ENCODE measurements at regions not wholly inside any gene's neighbourhood (a gene's known extent, or its start where the extent isn't known, plus 50 kb on each side); places are given as distances from the start of the nearest gene placed in this dataset.

DNA sequence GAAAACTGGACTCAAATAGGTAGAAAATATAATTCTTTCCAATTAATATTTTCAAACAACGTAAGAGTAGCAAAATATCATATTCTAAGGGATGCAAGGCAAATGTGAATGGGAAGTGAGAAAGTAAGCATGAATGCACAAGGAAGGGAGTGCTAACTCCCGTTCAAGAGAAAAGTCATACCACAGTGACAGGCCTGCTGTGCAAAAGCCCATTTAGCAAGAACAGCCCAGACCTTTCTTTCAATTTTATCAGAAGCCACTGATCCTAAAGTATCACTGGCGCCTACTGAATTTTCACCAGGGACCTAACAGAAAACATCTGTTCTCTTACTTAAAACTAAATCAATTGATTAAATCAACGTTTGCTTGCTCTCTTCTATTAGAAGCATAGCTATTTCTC is 157.9 kb upstream of the DKK2 start:
- Histone ChIP-seq H3K4me3 (ENCODE audit: low read depth, low read length) (no peak overlapping the region), H3K36me3 (replicated peaks) (no peaks in the 10 kb centered on the region), H3K27me3 (replicated peaks) (no peaks in the 10 kb centered on the region), H3K27ac (no peak overlapping the region)
- in situ Hi-C loops (cut with HindIII; ENCODE audit: low pct_ligation_motif_present, low sequenced_read_pairs), result no loop called here
- TF ChIP-seq, protein P1, sequence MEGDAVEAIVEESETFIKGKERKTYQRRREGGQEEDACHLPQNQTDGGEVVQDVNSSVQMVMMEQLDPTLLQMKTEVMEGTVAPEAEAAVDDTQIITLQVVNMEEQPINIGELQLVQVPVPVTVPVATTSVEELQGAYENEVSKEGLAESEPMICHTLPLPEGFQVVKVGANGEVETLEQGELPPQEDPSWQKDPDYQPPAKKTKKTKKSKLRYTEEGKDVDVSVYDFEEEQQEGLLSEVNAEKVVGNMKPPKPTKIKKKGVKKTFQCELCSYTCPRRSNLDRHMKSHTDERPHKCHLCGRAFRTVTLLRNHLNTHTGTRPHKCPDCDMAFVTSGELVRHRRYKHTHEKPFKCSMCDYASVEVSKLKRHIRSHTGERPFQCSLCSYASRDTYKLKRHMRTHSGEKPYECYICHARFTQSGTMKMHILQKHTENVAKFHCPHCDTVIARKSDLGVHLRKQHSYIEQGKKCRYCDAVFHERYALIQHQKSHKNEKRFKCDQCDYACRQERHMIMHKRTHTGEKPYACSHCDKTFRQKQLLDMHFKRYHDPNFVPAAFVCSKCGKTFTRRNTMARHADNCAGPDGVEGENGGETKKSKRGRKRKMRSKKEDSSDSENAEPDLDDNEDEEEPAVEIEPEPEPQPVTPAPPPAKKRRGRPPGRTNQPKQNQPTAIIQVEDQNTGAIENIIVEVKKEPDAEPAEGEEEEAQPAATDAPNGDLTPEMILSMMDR (IDR thresholded peaks at IDR 0.05; ENCODE audit: low read depth, low read length, missing control alignments), result no peak
- DNase-seq, result no peak

DNA sequence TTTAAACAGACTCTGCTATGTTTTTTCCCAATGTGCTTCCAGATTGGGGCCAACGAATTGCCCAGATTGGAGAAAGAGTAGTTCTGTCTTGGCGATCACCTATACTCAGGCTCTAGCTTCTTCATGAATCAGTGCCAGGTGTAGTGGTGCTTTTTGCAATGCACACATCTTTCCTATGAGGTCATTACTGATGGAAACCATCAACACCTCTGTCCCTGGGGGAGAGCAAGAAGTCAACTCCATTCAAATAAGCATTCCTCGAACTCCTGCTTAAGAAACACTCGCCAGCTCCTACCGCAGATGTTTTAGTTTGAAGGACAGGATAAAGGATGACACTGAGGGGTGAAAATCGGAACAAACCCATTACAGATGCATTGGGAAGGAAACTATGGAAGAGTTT is 156.5 kb upstream of the DKK2 start:
- Histone ChIP-seq H3K27me3 (replicated peaks) (no peaks in the 10 kb centered on the region), H3K36me3 (replicated peaks) (no peaks in the 10 kb centered on the region), H3K27ac (no peak overlapping the region), H3K4me3 (ENCODE audit: low read depth, low read length) (no peak overlapping the region)
- DNase-seq, result no peak
- TF ChIP-seq, protein P1 (IDR thresholded peaks at IDR 0.05; ENCODE audit: low read depth, low read length, missing control alignments), result no peak
- in situ Hi-C loops (cut with HindIII; ENCODE audit: low pct_ligation_motif_present, low sequenced_read_pairs), result no loop called here

DNA sequence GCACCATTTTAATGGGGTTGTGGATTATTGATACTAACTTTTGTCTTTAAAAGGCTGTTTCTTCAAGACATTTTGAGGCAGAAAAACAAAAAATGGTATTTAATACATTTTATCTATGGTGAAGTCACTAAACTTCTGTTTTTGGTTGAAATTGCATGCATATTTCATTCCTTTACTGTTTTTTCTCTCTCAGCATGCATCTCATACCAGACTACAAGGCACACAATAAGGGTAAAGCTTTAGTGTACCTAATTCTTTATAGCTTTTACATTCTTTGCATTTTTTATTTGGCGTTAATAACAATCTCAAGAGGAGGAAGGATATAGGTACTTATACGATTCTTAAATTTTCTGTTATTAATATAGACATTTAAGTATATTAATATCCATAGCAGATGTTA is 151.0 kb upstream of the DKK2 start:
- Histone ChIP-seq H3K36me3 (replicated peaks) (no peaks in the 10 kb centered on the region), H3K27me3 (replicated peaks) (no peaks in the 10 kb centered on the region), H3K27ac (no peak overlapping the region), H3K4me3 (ENCODE audit: low read depth, low read length) (no peak overlapping the region)
- in situ Hi-C loops (cut with HindIII; ENCODE audit: low pct_ligation_motif_present, low sequenced_read_pairs), result no loop called here
- DNase-seq, result no peak
- TF ChIP-seq, protein P1 (IDR thresholded peaks at IDR 0.05; ENCODE audit: low read depth, low read length, missing control alignments), result no peak

DNA sequence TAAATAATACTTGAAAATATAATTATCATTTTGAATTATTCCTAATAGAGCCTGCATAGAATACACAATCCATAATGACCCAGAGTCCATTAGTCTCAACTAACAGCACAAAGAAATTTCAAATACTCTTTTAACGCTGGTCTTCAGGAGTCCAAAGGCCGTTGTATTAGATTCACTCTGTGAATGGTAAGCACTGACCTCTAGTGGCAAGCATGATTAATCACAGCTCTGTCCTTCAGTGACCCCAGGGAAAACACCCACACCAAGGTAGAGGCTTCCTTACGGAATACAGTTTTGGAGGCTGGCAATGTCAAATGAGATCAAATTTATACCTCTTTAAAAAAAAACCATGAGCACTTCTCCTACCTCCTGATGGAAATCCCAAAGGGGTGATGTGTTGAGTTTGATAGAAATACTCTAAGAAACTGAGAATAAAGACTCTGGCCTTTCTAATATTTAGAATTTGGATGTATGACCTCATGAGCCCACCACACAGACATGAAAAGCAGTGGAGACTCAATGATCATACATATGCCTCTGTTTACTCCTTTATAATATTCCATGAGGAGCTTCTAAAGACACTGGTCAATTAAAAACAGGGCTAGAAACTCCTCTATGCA is 147.2 kb upstream of the DKK2 start:
- DNase-seq, result peak; percentile 40
- no peaks in the 10 kb centered on the region for H3K36me3 ChIP-seq (replicated peaks)
- H3K4me3 ChIP-seq (ENCODE audit: low read depth, low read length), result no peak overlapping the region
- no peaks in the 10 kb centered on the region for H3K27me3 ChIP-seq (replicated peaks)
- TF ChIP-seq, protein P1 (IDR thresholded peaks at IDR 0.05; ENCODE audit: low read depth, low read length, missing control alignments), result peak; percentile 80
- no peak overlapping the region for H3K27ac ChIP-seq
- in situ Hi-C loops (cut with HindIII; ENCODE audit: low pct_ligation_motif_present, low sequenced_read_pairs), result no loop called here

DNA sequence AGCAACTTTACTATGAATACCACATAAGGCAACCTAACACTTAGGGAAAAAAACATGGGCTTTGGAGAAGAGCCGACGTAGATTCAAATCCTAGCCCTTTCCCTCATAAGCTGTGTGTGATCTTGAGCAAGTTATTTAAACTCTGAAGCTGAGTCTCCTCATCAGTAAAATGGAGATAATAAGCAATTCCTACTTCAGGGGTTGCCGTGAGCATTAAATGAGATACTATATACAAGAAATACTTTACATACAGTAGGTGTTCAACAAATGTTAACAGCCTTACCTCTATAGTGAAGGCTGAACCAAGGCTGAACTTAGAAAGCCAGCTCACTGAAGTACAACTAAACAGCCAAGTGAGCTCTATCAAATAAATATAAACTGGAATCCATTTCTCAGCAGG is 146.2 kb upstream of the DKK2 start:
- in situ Hi-C loops (cut with HindIII; ENCODE audit: low pct_ligation_motif_present, low sequenced_read_pairs), result no loop called here
- TF ChIP-seq, protein P1 (IDR thresholded peaks at IDR 0.05; ENCODE audit: low read depth, low read length, missing control alignments), result no peak
- Histone ChIP-seq H3K27ac (no peak overlapping the region), H3K36me3 (replicated peaks) (no peaks in the 10 kb centered on the region), H3K27me3 (replicated peaks) (no peaks in the 10 kb centered on the region), H3K4me3 (ENCODE audit: low read depth, low read length) (no peak overlapping the region)
- no peak for DNase-seq

DNA sequence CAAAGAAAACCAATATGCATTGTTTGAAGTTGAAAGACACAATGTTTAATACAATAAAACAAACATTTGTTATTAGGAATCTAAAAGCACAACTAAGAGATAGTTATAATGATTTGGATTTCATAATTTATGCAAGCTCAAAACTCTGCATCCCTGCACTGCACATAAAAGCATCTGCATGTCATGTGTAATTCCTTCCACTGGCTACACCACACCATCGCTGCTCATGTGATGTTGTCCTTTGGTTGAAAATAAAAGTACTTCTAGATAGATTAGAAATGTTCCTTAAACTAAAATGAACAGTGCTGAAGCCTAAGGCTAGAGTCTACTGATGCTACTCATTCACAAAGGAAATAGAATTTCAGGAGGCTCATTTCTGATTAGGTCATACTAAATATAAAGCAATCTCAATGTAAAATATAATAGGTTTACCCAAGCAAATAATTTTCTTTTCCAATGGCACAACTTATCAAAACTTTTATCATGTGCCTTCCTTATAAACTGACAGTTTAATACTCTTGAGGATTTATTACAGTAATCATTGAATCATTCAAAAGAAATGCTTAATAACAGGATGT is 130.8 kb upstream of the DKK2 start:
- Histone ChIP-seq H3K36me3 (replicated peaks) (no peaks in the 10 kb centered on the region), H3K4me3 (ENCODE audit: low read depth, low read length) (no peak overlapping the region), H3K27me3 (replicated peaks) (no peaks in the 10 kb centered on the region), H3K27ac (no peak overlapping the region)
- in situ Hi-C loops (cut with HindIII; ENCODE audit: low pct_ligation_motif_present, low sequenced_read_pairs), result no loop called here
- DNase-seq, result no peak
- TF ChIP-seq, protein P1 (IDR thresholded peaks at IDR 0.05; ENCODE audit: low read depth, low read length, missing control alignments), result no peak
